CD8-positive, alpha-beta memory T cell (primary cell): ENCODE measurements at regions not wholly inside any gene's neighbourhood (a gene's known extent, or its start where the extent isn't known, plus 50 kb on each side); places are given as distances from the start of the nearest gene placed in this dataset.

Experiments used
- CTCF ChIA-PET: fragments of 350-600 bp; sonication (Branson Sonifier 250); formaldehyde crosslinking; loops from one replicate; lab custom pipeline; 2021; ENCODE audit warnings: antibody characterized with exemption; lab: Charles Lee
- POLR2A ChIA-PET: fragments of 350-600 bp; sonication (Branson Sonifier 250); formaldehyde crosslinking; loops from one replicate; lab custom pipeline; 2021; ENCODE audit warnings: antibody characterized with exemption; lab: Charles Lee
- DNase-seq, 5 donors: peaks; one replicate each; pipeline versions ENCODE4 v3.0.0 to v3.0.0-alpha.2; 2020 to 2022; ENCODE audit warnings: mixed read lengths in 1 of 5
- H3K27ac ChIP-seq: one replicate; pipeline ENCODE4 v1.7.0; 2013; ENCODE audit warnings: low read depth, mild to moderate bottlenecking, low read length, moderate library complexity
- H3K27me3 ChIP-seq: 2 replicates; pipeline ENCODE4 v1.7.0; 2013; ENCODE audit warnings: low read length, mild to moderate bottlenecking; ENCODE audit not compliant: insufficient read depth, poor library complexity, severe bottlenecking
- H3K36me3 ChIP-seq: 2 replicates; pipeline ENCODE4 v1.7.0; 2013; ENCODE audit warnings: mild to moderate bottlenecking, low read length, moderate library complexity; ENCODE audit not compliant: insufficient read depth
- H3K4me1 ChIP-seq: 2 replicates; pipeline ENCODE4 v1.7.0; 2013; ENCODE audit warnings: mild to moderate bottlenecking, low read length, moderate library complexity; ENCODE audit not compliant: insufficient read depth
- H3K4me3 ChIP-seq: 2 replicates; pipeline ENCODE4 v1.7.0; 2013; ENCODE audit warnings: mild to moderate bottlenecking, low read length
- H3K9me3 ChIP-seq: 2 replicates; pipeline ENCODE4 v1.7.0; 2013; ENCODE audit warnings: mild to moderate bottlenecking, low read length
- H3K27ac Mint-ChIP-seq, 8 donors: one replicate each; pipeline ENCODE4 v1.8.0; 2020 to 2021; ENCODE audit warnings: mixed read lengths in 8 of 8, mild to moderate bottlenecking in 6 of 8, inconsistent platforms in 3 of 8, moderate library complexity in 3 of 8
- H3K27me3 Mint-ChIP-seq, 2 donors: one replicate each; pipeline ENCODE4 v1.8.0; 2020 to 2021; ENCODE audit warnings: mixed read lengths in 2 of 2, mild to moderate bottlenecking in 1 of 2, moderate library complexity in 1 of 2
- H3K36me3 Mint-ChIP-seq, 3 donors: one replicate each; pipeline ENCODE4 v1.8.0; 2020 to 2021; ENCODE audit warnings: mixed read lengths in 3 of 3, inconsistent platforms in 1 of 3, mild to moderate bottlenecking in 1 of 3
- H3K4me1 Mint-ChIP-seq, 3 donors: one replicate each; pipeline ENCODE4 v1.8.0; 2020 to 2021; ENCODE audit warnings: mixed read lengths in 3 of 3, inconsistent platforms in 1 of 3, mild to moderate bottlenecking in 1 of 3
- H3K4me3 Mint-ChIP-seq, 7 donors: one replicate each; pipeline ENCODE4 v1.8.0; 2020 to 2021; ENCODE audit warnings: mixed read lengths in 7 of 7, mild to moderate bottlenecking in 6 of 7, moderate library complexity in 4 of 7, inconsistent platforms in 2 of 7
- H3K9me3 Mint-ChIP-seq, 5 donors: one replicate each; pipeline ENCODE4 v1.8.0; 2020 to 2022; ENCODE audit warnings: mixed read lengths in 5 of 5, mild to moderate bottlenecking in 3 of 5, moderate library complexity in 2 of 5, inconsistent platforms in 1 of 5

DNA sequence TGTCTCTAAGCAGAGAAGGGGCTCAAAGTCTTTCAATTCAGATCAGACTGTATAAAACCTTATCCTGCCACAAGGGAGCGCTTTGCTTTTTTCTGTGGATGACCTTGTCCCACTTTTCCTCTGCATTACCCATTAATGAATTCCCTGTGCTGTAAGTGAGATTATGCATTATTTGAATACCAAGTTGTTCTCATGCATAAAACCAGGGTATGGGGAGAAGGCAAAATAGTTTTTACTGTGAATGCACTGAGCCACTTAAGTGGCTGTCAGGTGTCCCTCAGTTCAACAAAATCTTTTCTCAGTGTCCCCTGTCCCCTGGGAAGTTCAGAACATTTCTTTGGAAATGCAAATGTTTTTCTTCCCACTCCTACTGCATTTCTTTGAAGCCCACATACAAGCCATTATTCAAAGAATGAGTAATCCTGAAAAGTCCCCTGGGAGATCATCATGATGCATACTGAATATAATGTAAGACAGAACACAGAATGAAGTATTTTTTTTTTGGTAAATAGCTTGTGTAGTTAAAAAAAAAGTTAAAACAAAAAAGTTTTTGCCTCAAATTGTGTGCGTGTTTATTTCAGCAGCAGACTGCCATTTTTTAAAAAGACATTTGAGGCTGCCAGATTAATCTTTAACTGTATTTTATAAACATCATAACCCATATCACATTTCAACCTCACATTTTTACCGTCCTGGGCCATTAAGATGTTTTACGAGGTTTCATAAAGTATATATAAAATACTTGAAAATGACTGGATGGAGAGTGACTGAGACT, 506.7 kb upstream of the PCDH9 start:
- no peak overlapping the region for H3K27ac Mint-ChIP-seq

DNA sequence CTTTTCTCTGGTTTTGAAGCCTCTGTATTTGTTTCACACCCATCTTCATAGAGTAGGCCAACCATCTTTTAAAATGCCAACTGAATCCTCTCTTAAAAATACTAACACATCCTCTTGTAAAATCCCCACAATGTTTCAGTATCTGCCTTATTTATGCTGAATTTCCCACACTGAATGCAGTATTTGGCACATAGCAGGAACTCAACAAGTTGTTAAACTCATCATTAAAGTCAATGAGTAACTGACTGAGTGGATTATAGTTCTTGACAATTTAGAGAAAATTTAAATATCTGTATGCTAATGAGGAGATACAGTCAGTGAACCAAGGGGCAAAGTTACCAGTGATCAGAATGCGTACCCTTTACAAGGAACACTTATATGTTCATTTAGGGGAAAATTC, 505.5 kb upstream of the PCDH9 start:
- H3K36me3 Mint-ChIP-seq, result no peaks in the 10 kb centered on the region
- DNase-seq, result no peak
- no peaks in the 10 kb centered on the region for H3K27me3 ChIP-seq
- no peaks in the 10 kb centered on the region for H3K27me3 Mint-ChIP-seq
- H3K4me3 ChIP-seq, result no peak overlapping the region
- H3K9me3 ChIP-seq, result no peaks in the 10 kb centered on the region
- no peaks in the 10 kb centered on the region for H3K36me3 ChIP-seq
- H3K27ac ChIP-seq, result no peak overlapping the region
- H3K4me1 ChIP-seq, result no peaks in the 10 kb centered on the region
- no peak overlapping the region for H3K4me3 Mint-ChIP-seq
- H3K27ac Mint-ChIP-seq, result no peak overlapping the region
- POLR2A ChIA-PET, result no interaction called here
- no peaks in the 10 kb centered on the region for H3K4me1 Mint-ChIP-seq
- CTCF ChIA-PET, result no interaction called here
- peaks cover 2 to 41% (median 13%) of the 10 kb centered on the region in 5 donors for H3K9me3 Mint-ChIP-seq

More for the DNA sequence above, 506.7 kb upstream of the PCDH9 start:
- Histone ChIP-seq H3K4me3 (no peak overlapping the region), H3K9me3 (no peaks in the 10 kb centered on the region), H3K27me3 (no peaks in the 10 kb centered on the region), H3K27ac (no peak overlapping the region), H3K36me3 (no peaks in the 10 kb centered on the region), H3K4me1 (no peaks in the 10 kb centered on the region)
- CTCF ChIA-PET, result no interaction called here
- no peaks in the 10 kb centered on the region for H3K27me3 Mint-ChIP-seq
- no peaks in the 10 kb centered on the region for H3K36me3 Mint-ChIP-seq
- POLR2A ChIA-PET, result no interaction called here
- H3K9me3 Mint-ChIP-seq, result peaks cover 3 to 31% (median 13%) of the 10 kb centered on the region in 5 donors
- H3K4me1 Mint-ChIP-seq, result no peaks in the 10 kb centered on the region
- H3K4me3 Mint-ChIP-seq, result no peak overlapping the region
- DNase-seq, result no peak

DNA sequence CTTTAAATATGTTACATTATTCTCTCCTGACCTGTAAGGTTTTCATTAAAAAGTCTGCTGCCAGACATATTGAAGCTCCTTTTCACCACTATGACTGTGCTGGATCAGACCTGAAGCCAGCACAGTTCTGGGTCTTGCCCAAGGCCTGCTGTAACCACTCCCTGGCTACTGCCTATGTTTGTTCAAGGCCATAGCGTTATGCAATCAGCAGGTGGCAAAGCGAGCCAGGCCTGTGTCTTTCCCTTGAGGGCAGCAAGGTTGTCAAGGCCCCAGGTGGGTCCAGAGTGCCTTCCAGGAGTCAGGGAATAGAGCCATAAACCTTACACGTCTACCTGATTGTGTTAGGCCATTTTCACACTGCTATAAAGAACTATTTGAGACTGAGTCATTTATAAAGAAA, 496.8 kb upstream of the PCDH9 start:
- H3K27ac Mint-ChIP-seq, result no peak overlapping the region
- CTCF ChIA-PET, result no interaction called here

DNA sequence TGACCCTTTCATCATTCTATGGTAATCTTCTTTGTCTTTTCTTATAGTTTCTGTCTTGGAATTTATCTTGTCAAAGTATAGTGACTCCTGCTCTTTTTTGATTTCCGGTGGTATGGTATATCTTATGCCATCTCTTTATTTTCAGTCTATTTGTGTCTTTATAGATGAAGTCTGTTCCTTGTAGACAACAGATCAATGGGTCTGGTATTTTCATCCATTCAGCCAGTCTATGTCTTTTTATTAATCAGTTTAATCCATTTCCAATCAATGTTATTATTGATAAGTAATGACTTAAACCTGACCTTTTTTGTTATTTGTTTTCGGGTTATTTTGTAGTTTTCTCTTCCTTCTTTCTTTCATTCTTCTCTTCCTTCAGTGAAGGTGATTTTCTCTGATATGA, 495.9 kb upstream of the PCDH9 start:
- Histone ChIP-seq H3K36me3 (no peaks in the 10 kb centered on the region), H3K27me3 (no peaks in the 10 kb centered on the region), H3K4me1 (no peaks in the 10 kb centered on the region), H3K27ac (no peak overlapping the region), H3K4me3 (no peak overlapping the region), H3K9me3 (no peaks in the 10 kb centered on the region)
- H3K27ac Mint-ChIP-seq, result no peak overlapping the region
- peaks cover 1 to 36% (median 17%) of the 10 kb centered on the region in 5 donors for H3K9me3 Mint-ChIP-seq
- H3K36me3 Mint-ChIP-seq, result no peaks in the 10 kb centered on the region
- no peak overlapping the region for H3K4me3 Mint-ChIP-seq
- H3K4me1 Mint-ChIP-seq, result no peaks in the 10 kb centered on the region
- CTCF ChIA-PET, result no interaction called here
- POLR2A ChIA-PET, result no interaction called here
- no peaks in the 10 kb centered on the region for H3K27me3 Mint-ChIP-seq
- DNase-seq, result no peak

More for the DNA sequence above, 496.8 kb upstream of the PCDH9 start:
- Histone ChIP-seq H3K27ac (no peak overlapping the region), H3K27me3 (no peaks in the 10 kb centered on the region), H3K36me3 (no peaks in the 10 kb centered on the region), H3K4me1 (no peaks in the 10 kb centered on the region), H3K9me3 (no peaks in the 10 kb centered on the region), H3K4me3 (no peak overlapping the region)
- Mint-ChIP-seq H3K9me3 (peaks cover 1 to 46% (median 19%) of the 10 kb centered on the region in 5 donors), H3K36me3 (no peaks in the 10 kb centered on the region), H3K4me1 (no peaks in the 10 kb centered on the region), H3K27me3 (no peaks in the 10 kb centered on the region), H3K4me3 (no peak overlapping the region)
- no peak for DNase-seq
- POLR2A ChIA-PET, result no interaction called here

DNA sequence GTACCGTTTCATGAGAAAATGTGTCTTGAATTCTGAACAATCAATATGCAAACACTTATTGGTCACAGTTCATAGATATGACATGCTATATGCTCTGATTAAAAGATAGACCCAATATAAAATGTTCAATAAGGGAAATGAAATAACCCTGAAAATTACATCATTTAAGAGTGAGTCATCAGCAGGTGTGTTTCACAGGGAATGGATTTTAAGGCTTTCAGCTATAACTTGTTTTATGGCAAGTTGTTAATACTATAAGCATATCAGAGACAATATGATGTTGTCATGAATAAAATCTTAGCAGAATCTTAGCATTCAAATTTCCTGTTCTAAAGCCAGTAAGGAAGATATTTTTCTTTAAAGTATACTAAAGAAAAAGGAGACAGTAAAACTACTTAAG, 483.4 kb upstream of the PCDH9 start:
- ChIA-PET POLR2A (no interaction called here), CTCF (no interaction called here)
- Histone ChIP-seq H3K9me3 (no peaks in the 10 kb centered on the region), H3K27me3 (no peaks in the 10 kb centered on the region), H3K27ac (no peak overlapping the region), H3K4me3 (no peak overlapping the region), H3K36me3 (no peaks in the 10 kb centered on the region), H3K4me1 (no peaks in the 10 kb centered on the region)
- no peaks in the 10 kb centered on the region for H3K36me3 Mint-ChIP-seq
- peaks cover 3 to 30% (median 4%) of the 10 kb centered on the region in 5 donors for H3K9me3 Mint-ChIP-seq
- H3K4me3 Mint-ChIP-seq, result no peak overlapping the region
- no peaks in the 10 kb centered on the region for H3K27me3 Mint-ChIP-seq
- DNase-seq, result no peak
- no peak overlapping the region for H3K27ac Mint-ChIP-seq
- H3K4me1 Mint-ChIP-seq, result no peaks in the 10 kb centered on the region

DNA sequence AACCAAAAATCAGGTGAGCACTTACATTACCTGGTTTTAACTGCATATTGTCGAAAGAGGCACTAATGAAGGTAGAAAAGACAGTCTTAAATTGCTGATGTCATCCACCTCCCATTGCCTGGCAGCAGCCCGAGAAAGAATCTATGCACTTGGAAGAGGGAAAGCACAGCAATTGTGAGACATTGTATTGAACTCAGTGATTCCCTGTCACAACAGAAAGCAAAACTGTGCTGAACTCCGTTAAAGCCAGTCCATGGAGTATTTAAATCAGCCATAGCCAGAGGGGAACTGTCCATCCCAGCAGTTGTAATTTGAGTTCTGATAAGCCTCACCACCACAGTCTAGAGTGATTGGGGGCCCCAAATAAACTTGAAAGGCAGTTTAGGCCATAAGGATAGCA, 466.6 kb upstream of the PCDH9 start:
- no peak overlapping the region for H3K27ac ChIP-seq
- Mint-ChIP-seq H3K36me3 (no peaks in the 10 kb centered on the region), H3K27me3 (no peaks in the 10 kb centered on the region), H3K9me3 (peaks cover 2 to 20% (median 10%) of the 10 kb centered on the region in 5 donors), H3K4me3 (no peak overlapping the region), H3K4me1 (no peaks in the 10 kb centered on the region), H3K27ac (no peak overlapping the region)
- H3K9me3 ChIP-seq, result no peaks in the 10 kb centered on the region
- no peaks in the 10 kb centered on the region for H3K4me1 ChIP-seq
- H3K27me3 ChIP-seq, result no peaks in the 10 kb centered on the region
- no peak overlapping the region for H3K4me3 ChIP-seq
- CTCF ChIA-PET, result no interaction called here
- no peaks in the 10 kb centered on the region for H3K36me3 ChIP-seq
- POLR2A ChIA-PET, result no interaction called here
- no peak for DNase-seq

DNA sequence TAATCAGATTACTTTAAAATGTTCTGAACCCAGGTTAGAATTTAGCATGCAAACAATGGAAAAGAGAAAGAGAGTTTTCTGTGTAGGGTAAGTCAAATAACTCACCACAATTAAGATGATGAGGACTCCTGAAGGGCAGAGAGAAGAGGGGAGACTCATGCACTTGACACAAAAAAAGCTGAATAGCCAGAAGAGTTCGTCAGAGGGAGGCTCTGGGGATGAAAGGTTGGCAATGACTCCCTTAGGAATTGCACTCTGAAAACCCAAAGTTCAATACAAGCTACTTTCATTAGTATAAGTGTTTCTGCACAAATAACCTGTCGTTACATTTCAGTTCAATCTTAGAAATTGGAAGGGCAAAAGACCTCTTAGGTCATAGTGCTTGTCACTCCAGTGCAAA, 434.4 kb upstream of the PCDH9 start:
- H3K4me1 ChIP-seq, result no peaks in the 10 kb centered on the region
- CTCF ChIA-PET, result no interaction called here
- Mint-ChIP-seq H3K4me1 (no peaks in the 10 kb centered on the region), H3K4me3 (no peak overlapping the region), H3K9me3 (peaks cover 0 to 9% (median 4%) of the 10 kb centered on the region in 5 donors), H3K27ac (no peak overlapping the region), H3K27me3 (no peaks in the 10 kb centered on the region), H3K36me3 (no peaks in the 10 kb centered on the region)
- no peaks in the 10 kb centered on the region for H3K9me3 ChIP-seq
- no peaks in the 10 kb centered on the region for H3K27me3 ChIP-seq
- no peak overlapping the region for H3K27ac ChIP-seq
- H3K4me3 ChIP-seq, result no peak overlapping the region
- no peak for DNase-seq
- POLR2A ChIA-PET, result no interaction called here
- no peaks in the 10 kb centered on the region for H3K36me3 ChIP-seq

DNA sequence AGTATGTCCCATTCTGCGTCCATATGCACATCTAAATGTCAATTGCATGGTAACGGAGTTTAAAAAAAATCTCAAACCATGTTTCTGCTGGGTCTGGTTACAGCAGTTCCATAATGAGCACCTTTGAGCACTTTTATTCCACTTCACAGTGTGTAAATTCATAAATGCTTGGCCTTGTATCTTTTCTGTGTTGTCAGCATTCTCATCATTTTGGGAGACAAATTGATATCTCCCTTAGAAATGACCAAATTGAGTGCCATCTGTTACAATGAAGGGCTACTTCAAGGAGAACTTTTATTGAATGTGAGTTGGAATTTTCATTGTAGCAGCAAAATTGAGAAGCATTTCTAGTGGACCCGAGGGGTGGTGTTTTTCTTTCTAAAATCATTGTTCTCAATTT, 432.9 kb upstream of the PCDH9 start:
- Histone ChIP-seq H3K36me3 (no peaks in the 10 kb centered on the region), H3K27ac (no peak overlapping the region), H3K27me3 (no peaks in the 10 kb centered on the region), H3K4me3 (no peak overlapping the region), H3K4me1 (no peaks in the 10 kb centered on the region), H3K9me3 (no peaks in the 10 kb centered on the region)
- H3K36me3 Mint-ChIP-seq, result no peaks in the 10 kb centered on the region
- no peak overlapping the region for H3K4me3 Mint-ChIP-seq
- CTCF ChIA-PET, result no interaction called here
- peaks cover 0 to 11% (median 2%) of the 10 kb centered on the region in 5 donors for H3K9me3 Mint-ChIP-seq
- H3K27ac Mint-ChIP-seq, result no peak overlapping the region
- no peaks in the 10 kb centered on the region for H3K27me3 Mint-ChIP-seq
- POLR2A ChIA-PET, result no interaction called here
- no peaks in the 10 kb centered on the region for H3K4me1 Mint-ChIP-seq
- DNase-seq, result no peak
